OCI-LY7 (cell line): ENCODE measurements at regions not wholly inside any gene's neighbourhood (a gene's known extent, or its start where the extent isn't known, plus 50 kb on each side); places are given as distances from the start of the nearest gene placed in this dataset.

Experiments used
- EZH2phosphoT487 ChIP-seq: fragments of 200-600 bp; sonication (generic); IDR thresholded peaks from 2 replicates; pipeline ENCODE4 v1.6.1; 2018; ENCODE audit warnings: low read depth, borderline replicate concordance, mild to moderate bottlenecking, mixed run types, antibody characterized with exemption, low read length, moderate library complexity, mixed read lengths
- TF ChIP-seq, protein P1 (sequence below): fragments of 200-600 bp; sonication (generic); conservative IDR thresholded peaks from 2 replicates; pipeline ENCODE4 v1.5.1; 2014; ENCODE audit warnings: mild to moderate bottlenecking, antibody characterized with exemption, low read length, moderate library complexity, mixed read lengths

- TF ChIP-seq, protein P1, sequence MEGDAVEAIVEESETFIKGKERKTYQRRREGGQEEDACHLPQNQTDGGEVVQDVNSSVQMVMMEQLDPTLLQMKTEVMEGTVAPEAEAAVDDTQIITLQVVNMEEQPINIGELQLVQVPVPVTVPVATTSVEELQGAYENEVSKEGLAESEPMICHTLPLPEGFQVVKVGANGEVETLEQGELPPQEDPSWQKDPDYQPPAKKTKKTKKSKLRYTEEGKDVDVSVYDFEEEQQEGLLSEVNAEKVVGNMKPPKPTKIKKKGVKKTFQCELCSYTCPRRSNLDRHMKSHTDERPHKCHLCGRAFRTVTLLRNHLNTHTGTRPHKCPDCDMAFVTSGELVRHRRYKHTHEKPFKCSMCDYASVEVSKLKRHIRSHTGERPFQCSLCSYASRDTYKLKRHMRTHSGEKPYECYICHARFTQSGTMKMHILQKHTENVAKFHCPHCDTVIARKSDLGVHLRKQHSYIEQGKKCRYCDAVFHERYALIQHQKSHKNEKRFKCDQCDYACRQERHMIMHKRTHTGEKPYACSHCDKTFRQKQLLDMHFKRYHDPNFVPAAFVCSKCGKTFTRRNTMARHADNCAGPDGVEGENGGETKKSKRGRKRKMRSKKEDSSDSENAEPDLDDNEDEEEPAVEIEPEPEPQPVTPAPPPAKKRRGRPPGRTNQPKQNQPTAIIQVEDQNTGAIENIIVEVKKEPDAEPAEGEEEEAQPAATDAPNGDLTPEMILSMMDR = no peak
- TF ChIP-seq EZH2phosphoT487 = no peak
These were observed 701.7 kb upstream of the CITED2 start for GRCh38 chr6:140076105-140076504.
